PC-3 (cell line): ENCODE measurements at regions not wholly inside any gene's neighbourhood (a gene's known extent, or its start where the extent isn't known, plus 50 kb on each side); places are given as distances from the start of the nearest gene placed in this dataset.

Experiments used
- ATAC-seq: fragments of 200-7000 bp; cut with Tn5 transposase; 2 replicates; pipeline ENCODE4 v1.9.1; 2020; ENCODE audit warnings: mild to moderate bottlenecking, moderate library complexity
- BruUV-seq: library from RNA; stranded (reverse); fragments of 400-500 nt; replicated peaks from 2 replicates; lab custom pipeline; 2021; lab: Mats Ljungman, UMichigan
- CTCF ChIA-PET: fragments of 300-600 bp; sonication (Branson Sonifier 250); formaldehyde crosslinking; loops from one replicate; lab custom pipeline; 2022; ENCODE audit warnings: antibody characterized with exemption; lab: Charles Lee
- POLR2A ChIA-PET: fragments of 300-600 bp; sonication (Branson Sonifier 250); formaldehyde crosslinking; loops from one replicate; lab custom pipeline; 2022; ENCODE audit warnings: antibody characterized with exemption; ENCODE audit not compliant: unreplicated experiment; lab: Charles Lee
- DNase-seq: peaks from one replicate; pipeline ENCODE4 v3.0.0-alpha.2; 2015
- H2AFZ ChIP-seq: fragments of 300-600 bp; sonication (generic); 2 replicates; pipeline ENCODE4 v1.6.0; 2016; ENCODE audit warnings: antibody characterized with exemption, low read length
- H3F3A ChIP-seq: fragments of 300-600 bp; sonication (generic); one replicate; pipeline ENCODE4 v1.6.0; 2017; ENCODE audit warnings: antibody characterized with exemption, low read length, control low read depth, mild to moderate bottlenecking; ENCODE audit not compliant: unreplicated experiment
- H3K27ac ChIP-seq: fragments of 300-600 bp; sonication (generic); 2 replicates; pipeline ENCODE4 v1.5.1; 2016; ENCODE audit warnings: mild to moderate bottlenecking, low read length
- H3K27me3 ChIP-seq: fragments of 300-600 bp; sonication (generic); 2 replicates; pipeline ENCODE4 v1.6.1; 2016; ENCODE audit warnings: low read length, mixed read lengths
- H3K36me3 ChIP-seq: fragments of 300-600 bp; sonication (generic); 2 replicates; pipeline ENCODE4 v1.6.1; 2016; ENCODE audit warnings: low read depth, mixed run types, low read length, mixed read lengths
- H3K4me1 ChIP-seq: fragments of 300-600 bp; sonication (generic); 2 replicates; pipeline ENCODE4 v1.5.1; 2016; ENCODE audit warnings: low read length; ENCODE audit not compliant: insufficient read depth
- H3K4me2 ChIP-seq: fragments of 300-600 bp; sonication (generic); 2 replicates; pipeline ENCODE4 v1.6.0; 2016; ENCODE audit warnings: low read length
- H3K4me3 ChIP-seq: fragments of 300-600 bp; sonication (generic); 2 replicates; pipeline ENCODE4 v1.5.1; 2016; ENCODE audit warnings: mild to moderate bottlenecking, low read length, mixed read lengths
- H3K79me2 ChIP-seq: fragments of 300-600 bp; sonication (generic); 2 replicates; pipeline ENCODE4 v1.6.1; 2017; ENCODE audit warnings: low read length, mixed read lengths
- H3K9ac ChIP-seq: fragments of 300-600 bp; sonication (generic); 2 replicates; pipeline ENCODE4 v1.6.0; 2016; ENCODE audit warnings: mild to moderate bottlenecking, low read length
- H3K9me2 ChIP-seq: fragments of 300-600 bp; sonication (generic); replicated peaks from 2 replicates; pipeline ENCODE4 v1.6.1; 2016; ENCODE audit warnings: mixed run types, low read length, mixed read lengths
- H3K9me3 ChIP-seq: fragments of 300-600 bp; sonication (generic); 2 replicates; pipeline ENCODE4 v1.6.1; 2016; ENCODE audit warnings: low read length, mixed read lengths
- H4K20me1 ChIP-seq: fragments of 300-600 bp; sonication (generic); 2 replicates; pipeline ENCODE4 v1.6.1; 2016; ENCODE audit warnings: low read length, mixed read lengths
- CTCF ChIP-seq: fragments of 300-600 bp; sonication (generic); conservative IDR thresholded peaks from 2 replicates; pipeline ENCODE4 v1.5.1; 2017; ENCODE audit warnings: antibody characterized with exemption, low read depth, mild to moderate bottlenecking, low read length
- EZH2 ChIP-seq: fragments of 300-600 bp; sonication (generic); IDR thresholded peaks from one replicate; pipeline ENCODE4 v1.6.1; 2017; ENCODE audit warnings: antibody characterized with exemption, mild to moderate bottlenecking, low read length; ENCODE audit not compliant: unreplicated experiment
- EZH2phosphoT487 ChIP-seq: fragments of 300-600 bp; sonication (generic); IDR thresholded peaks from 2 replicates; pipeline ENCODE4 v1.6.1; 2018; ENCODE audit warnings: mild to moderate bottlenecking, antibody characterized with exemption, low read length, borderline replicate concordance
- intact Hi-C: fragments of 100-400 bp; cut with micrococcal nuclease; formaldehyde crosslinking; loops from 2 replicates; pipeline ENCODE4 v1.9.0; 2023

GRCh38 chr21:27671207-27671606, 704.3 kb upstream of the ADAMTS5 start:
- no peaks in the 10 kb centered on the region for H3K4me1 ChIP-seq
- no peak for DNase-seq
- no peaks in the 10 kb centered on the region for H3K79me2 ChIP-seq
- ChIA-PET CTCF (no interaction called here), POLR2A (no interaction called here)
- no peak for TF ChIP-seq EZH2
- no peak for TF ChIP-seq EZH2phosphoT487
- TF ChIP-seq CTCF, result no peak
- ATAC-seq, result no peak
- no peaks in the 10 kb centered on the region for H3K9me2 ChIP-seq
- H3K27me3 ChIP-seq, result no peaks in the 10 kb centered on the region
- no peak overlapping the region for H2AFZ ChIP-seq
- H3K9ac ChIP-seq, result no peak overlapping the region
- H3K36me3 ChIP-seq, result no peaks in the 10 kb centered on the region
- no peaks in the 10 kb centered on the region for H3K9me3 ChIP-seq
- H3K27ac ChIP-seq, result no peak overlapping the region
- H4K20me1 ChIP-seq, result no peaks in the 10 kb centered on the region
- no peaks in the 10 kb centered on the region for H3F3A ChIP-seq
- intact Hi-C loops, result no loop called here
- BruUV-seq, result no TSS peak
- no peak overlapping the region for H3K4me2 ChIP-seq
- no peak overlapping the region for H3K4me3 ChIP-seq

DNA sequence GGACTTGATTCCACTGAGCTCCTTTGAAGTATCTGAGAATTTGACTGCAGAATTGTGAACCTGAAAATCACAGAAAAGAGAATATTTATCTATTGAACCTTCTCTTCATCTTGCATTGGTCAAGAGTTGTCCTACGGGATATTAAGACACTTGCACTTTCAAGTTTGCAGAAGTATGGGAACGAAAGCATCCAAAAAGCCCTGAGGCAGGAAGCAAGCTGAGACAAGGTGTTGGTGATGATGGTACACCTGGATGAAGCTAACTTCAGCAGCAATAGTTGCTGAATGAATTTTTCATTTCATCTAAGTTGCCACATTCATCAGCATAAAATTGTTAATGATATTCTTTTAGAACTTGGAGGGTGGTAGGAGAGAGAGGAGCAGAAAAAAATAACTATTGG, 686.6 kb upstream of the ADAMTS5 start:
- Histone ChIP-seq H3K9ac (no peak overlapping the region), H3K4me1 (peaks cover 7% of the 10 kb centered on the region), H4K20me1 (no peaks in the 10 kb centered on the region), H3K27me3 (no peaks in the 10 kb centered on the region), H3K4me2 (no peak overlapping the region), H3K79me2 (no peaks in the 10 kb centered on the region), H3K27ac (no peak overlapping the region), H2AFZ (no peak overlapping the region), H3F3A (no peaks in the 10 kb centered on the region), H3K4me3 (no peak overlapping the region), H3K36me3 (no peaks in the 10 kb centered on the region), H3K9me2 (no peaks in the 10 kb centered on the region), H3K9me3 (peaks cover 11% of the 10 kb centered on the region; the same call in 1 of the 2 replicates)
- no peak for ATAC-seq
- CTCF ChIA-PET, result no interaction called here
- no TSS peak for BruUV-seq
- TF ChIP-seq EZH2phosphoT487 (no peak), CTCF (no peak), EZH2 (no peak)
- POLR2A ChIA-PET, result no interaction called here
- no peak for DNase-seq
- intact Hi-C loops, result no loop called here

DNA sequence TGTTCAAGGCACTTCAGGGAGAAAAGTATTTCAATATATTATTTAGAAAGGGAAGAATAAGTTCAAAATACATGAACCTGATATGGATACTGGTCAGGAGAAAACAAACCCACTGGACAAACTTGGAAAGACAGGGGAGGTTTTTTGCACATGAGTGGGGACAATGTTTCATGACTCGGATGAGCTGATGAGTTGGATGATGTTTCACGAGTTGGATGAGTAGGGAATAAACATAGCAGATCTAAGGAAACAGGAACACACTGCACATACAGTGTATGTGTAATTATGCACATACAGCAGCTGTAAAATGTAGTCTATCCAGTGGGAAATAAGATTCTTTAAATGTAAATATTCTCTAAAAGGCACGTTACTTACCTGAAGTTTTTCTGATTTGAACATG, 682.9 kb upstream of the ADAMTS5 start:
- CTCF ChIA-PET, result interaction anchor here (0.6 to 1.0 kb wide), 2 partner anchors 805 to 1070 kb away, joined by 3 to 6 read pairs; partner anchors contain the start of gene ADAMTS1
- no peaks in the 10 kb centered on the region for H3K79me2 ChIP-seq
- ATAC-seq (no peak), DNase-seq (no peak)
- POLR2A ChIA-PET, result no interaction called here
- H2AFZ ChIP-seq, result no peak overlapping the region
- H4K20me1 ChIP-seq, result no peaks in the 10 kb centered on the region
- H3K9ac ChIP-seq, result peak overlapping the region; percentile 10; the same call in 1 of the 2 replicates
- intact Hi-C loops, result loop anchor here (5.0 kb wide), 2 partner anchors 33 to 888 kb away; no protein-coding TSS in a partner anchor
- H3K27me3 ChIP-seq, result no peaks in the 10 kb centered on the region
- peaks cover 23% of the 10 kb centered on the region for H3K4me1 ChIP-seq
- no peaks in the 10 kb centered on the region for H3F3A ChIP-seq
- H3K4me2 ChIP-seq, result no peak overlapping the region
- H3K9me3 ChIP-seq, result peaks cover 11% of the 10 kb centered on the region; the same call in 1 of the 2 replicates
- H3K36me3 ChIP-seq, result no peaks in the 10 kb centered on the region
- peak overlapping the region; percentile 87 for H3K27ac ChIP-seq
- TF ChIP-seq CTCF (no peak), EZH2phosphoT487 (no peak), EZH2 (no peak)
- H3K9me2 ChIP-seq, result no peaks in the 10 kb centered on the region
- BruUV-seq, result no TSS peak
- H3K4me3 ChIP-seq, result no peak overlapping the region
